Activated T-cell treated with anti-CD3 and anti-CD28 coated beads for 48 hours (primary cell): ENCODE measurements at regions not wholly inside any gene's neighbourhood (a gene's known extent, or its start where the extent isn't known, plus 50 kb on each side); places are given as distances from the start of the nearest gene placed in this dataset.

Source experiments
- DNase-seq: peaks from one replicate; pipeline ENCODE4 v3.0.0-alpha.2; 2020; ENCODE audit warnings: low read depth

GRCh38 chr22:48953103-48953720 lies 874.5 kb downstream of the BRD1 start:
- DNase-seq = no peak

DNA sequence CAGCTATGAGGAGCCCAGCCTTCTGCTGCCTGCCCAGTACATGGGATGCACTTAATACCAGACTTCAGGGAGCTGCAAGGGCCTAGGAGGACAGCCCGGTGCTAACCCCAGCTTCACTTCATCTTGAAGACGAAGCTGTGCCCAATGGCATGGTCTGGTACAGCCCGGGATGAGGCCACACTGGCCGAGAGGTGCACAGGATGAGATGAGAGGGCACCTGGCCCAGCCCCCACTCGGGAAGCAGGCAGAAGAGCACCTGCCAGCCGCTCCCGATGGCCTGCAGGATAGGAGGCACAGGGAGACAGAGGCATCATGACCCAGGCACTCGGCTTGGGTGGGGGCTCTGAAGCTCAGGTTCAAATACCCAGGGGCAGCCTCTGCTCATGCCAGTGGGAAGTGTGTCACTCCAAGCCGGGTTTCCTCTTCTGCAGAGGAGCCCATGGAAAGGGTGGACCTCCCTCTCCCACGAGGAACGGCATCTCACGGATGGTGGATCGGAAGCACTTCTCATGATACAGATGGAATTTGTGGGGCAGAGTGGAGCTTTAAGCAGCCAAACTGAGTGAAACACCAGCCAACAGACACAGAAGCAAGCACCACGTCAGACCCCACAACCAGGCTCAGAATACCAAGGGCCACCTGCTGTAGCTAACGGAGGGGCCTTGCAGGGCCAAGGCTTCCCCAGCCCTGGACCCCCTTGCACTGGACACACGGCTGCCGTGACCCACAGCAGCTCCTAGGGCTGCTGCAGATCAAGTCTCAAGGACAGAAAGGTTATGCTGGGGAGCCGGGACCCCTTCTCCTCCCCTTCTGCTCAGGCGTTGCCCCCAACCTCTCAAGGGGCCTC lies 875.2 kb downstream of the BRD1 start:
- DNase-seq = no peak

DNA sequence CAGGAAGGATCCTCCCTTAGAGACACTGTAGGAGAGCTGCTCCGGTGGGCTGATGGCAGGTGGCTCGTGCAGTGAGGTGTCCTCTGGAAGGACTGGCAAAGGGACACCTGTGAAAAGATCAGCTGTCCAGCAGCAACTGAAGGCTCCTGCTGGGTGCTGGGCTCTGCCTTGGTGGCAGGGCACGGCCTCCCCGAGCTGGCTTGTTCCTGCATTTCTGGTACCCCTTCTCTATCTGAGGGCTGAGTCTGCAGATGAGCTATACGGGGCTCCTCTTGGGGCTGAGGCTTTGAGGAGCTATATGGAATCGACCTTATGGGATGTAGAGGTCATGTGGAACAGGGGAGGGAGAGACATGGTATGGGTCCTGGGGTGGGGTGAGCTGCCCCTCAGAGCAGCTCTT lies 875.8 kb downstream of the BRD1 start:
- DNase-seq = no peak

GRCh38 chr22:48950151-48950915 lies 877.3 kb downstream of the BRD1 start:
- DNase-seq = no peak

DNA sequence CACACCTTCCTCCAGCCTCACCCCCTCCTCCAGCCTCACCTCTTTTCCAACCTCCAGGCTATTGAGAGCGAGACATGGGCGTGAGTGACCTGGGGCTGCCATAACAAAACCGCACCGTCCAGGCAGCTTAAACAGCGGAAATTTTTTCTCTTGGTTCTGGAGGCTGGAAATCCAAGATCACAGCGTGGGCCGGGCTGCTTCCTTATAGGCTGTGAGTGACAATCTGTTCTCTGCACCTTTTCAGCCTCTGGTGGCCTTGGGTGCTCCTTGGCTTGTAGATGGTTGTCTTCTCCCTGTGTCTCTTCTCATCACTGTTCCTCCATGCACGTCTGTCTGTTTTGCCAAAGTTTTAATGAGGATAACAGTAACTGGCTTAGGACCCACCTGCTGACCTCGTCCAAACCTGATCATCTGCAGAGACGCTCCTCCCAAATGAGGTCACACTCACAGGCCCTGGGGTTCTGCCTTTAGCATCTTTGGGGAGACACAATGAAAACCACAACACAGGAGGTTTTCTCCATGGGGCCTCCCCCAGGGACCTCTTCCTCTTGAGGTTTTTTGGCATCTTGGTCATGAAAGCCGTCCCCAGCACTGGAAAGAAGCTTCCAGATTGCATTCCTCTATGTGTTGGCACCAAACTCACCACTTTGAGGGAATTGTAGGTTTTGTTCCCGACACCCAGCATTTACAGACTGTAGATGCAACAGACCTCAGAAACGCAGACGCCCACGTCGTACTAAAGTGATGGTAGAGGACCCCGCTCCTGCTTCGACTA lies 878.1 kb downstream of the BRD1 start:
- DNase-seq = no peak

- DNase-seq = no peak
Measured at GRCh38 chr22:48948575-48949170, 879.0 kb downstream of the BRD1 start.

DNA sequence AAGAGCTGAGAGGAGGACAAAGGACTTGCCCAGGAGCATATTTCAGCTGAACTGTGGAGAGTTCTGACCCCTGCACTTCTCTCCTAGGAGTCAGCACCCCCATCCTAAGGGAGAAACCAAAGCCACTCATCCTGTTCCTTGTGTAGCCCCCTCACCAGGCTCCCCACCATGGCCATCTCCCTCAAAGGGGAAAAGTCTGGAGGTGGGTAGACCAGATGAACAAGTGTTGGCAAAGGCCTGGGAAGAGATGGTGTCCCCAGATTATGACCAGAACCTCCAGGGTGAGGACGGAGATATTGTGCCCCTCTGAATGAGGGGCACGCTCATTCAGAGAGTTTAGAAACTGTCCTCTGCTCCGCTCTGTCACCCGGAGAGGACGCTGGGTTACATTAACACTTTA lies 880.0 kb downstream of the BRD1 start:
- no peak for DNase-seq

GRCh38 chr22:48945621-48946458 lies 881.8 kb downstream of the BRD1 start:
- no peak for DNase-seq

- DNase-seq = no peak
Measured at GRCh38 chr22:48944751-48945620, 882.7 kb downstream of the BRD1 start.

GRCh38 chr22:48944433-48944750 lies 883.3 kb downstream of the BRD1 start:
- no peak for DNase-seq

GRCh38 chr22:48943567-48944432 lies 883.9 kb downstream of the BRD1 start:
- DNase-seq = no peak

DNA sequence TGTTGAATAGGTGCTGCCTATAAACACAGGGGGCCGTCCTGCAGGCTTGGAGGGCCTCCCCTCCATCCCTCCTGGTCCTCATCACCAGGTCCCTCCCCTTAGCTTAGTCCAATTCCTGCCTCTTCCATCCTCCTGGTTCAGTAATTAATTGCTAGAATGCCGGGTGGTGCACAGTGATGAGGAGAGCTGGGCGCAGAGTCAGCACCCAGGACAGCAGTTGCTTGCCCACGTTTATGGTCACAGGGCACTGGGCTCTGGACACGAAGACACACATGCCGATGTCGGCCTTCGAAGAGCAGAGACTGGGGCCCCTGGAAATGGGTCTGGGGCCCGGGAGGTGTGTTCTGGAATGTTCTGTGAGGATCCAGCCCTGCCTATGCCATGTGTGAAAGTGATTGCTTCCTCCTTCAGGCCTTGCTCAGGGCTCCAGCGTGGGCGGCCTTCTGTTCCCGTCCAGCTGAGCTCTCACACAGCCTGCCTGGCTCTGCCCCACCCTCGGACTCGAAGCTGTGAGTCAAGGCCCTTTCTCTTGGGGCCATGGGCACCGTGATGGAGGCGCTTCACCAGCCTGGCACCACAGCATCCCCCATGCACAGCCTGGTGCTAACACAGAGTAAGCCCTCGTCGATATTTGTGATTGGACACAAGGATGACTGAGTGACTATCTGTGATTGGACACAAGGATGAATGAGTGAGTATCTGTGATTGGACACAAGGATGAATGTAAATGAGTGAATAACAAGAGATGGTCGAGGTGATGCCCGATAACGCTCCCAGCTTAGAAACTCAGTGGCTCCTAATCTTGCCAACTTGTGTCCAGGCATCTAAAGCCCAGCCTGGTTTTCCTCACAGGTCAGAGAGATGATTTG lies 884.7 kb downstream of the BRD1 start:
- no peak for DNase-seq

GRCh38 chr22:48941903-48942575 lies 885.6 kb downstream of the BRD1 start:
- no peak for DNase-seq

DNA sequence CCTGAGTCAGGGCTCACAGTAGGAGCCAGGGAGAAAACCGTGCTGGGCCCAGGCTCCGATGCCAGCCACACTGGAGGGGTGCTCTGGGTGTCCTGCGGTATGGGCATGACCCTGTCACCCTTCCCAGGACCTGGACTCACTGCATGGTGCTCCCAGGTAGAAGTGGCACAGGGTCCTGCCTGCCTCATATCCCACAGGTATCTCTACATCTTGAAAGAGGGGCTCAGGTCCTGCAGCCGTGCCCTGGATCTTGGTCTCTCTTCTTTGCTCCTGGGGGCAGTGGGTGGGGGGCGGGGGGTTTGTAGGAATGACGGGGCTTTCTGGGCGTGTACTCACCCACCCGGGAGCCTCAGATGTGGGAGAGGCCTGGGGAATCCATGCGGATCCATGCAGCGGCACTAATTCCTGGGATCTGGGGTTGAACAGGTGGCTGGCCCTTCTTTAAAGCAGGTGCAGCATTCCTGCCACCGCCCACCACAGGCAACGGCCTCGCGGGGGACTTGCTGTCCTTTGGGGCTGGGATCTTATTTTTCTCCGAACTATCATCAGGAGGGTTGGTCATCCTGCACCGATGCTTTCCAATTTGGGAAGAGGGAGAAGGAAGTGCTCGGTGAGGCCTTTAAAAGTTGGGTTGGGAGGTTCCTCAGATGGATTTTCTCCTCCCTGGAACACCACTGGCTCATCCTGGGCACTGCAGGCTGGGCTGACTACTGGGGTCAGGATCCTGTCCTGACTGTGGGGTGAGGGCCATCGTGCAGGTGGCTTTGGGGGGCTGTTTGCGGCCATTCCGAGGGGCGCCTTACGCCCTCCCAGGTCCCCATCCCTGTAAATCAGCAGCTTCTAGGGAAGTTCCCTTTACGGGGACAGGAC lies 886.4 kb downstream of the BRD1 start:
- no peak for DNase-seq

DNA sequence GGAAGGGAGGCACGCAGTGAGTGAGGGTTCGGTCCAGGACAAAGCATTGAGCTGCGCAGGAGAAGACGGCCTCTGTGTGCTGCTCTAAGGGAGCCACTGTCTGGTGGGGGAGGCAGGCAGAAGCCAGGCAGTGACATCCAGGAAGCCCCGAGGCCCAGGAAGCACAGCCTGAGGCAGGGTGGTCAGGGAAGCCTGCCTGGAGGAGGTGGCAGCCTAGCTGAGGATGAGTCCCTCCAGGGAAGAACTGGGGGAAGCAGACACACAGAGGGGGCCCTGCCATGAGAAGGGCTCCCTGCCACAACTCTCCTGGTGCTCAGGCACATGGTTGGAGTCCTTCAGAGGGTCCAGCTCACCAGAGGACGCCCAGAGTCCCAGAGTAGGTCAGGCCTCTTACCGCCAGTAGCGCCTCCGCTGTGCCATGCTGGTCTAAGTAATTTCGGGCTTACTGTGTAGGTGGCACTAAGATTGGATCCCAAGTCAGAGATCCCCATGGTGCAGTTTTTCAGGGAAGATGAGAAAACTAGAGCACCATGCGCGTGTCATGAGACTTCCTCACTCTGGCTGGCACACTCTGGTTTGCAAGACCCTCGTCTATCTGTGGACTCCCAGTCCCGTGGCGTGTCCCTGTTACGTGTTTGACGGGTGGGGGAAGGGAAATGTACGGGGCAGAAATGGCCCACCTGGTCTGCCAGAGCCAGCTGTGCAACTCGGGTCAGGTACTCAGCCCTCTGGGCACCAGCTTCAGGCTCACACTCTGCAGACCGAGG lies 887.2 kb downstream of the BRD1 start:
- no peak for DNase-seq
